ENCODE measurements at regions not wholly inside any gene's neighbourhood (a gene's known extent, or its start where the extent isn't known, plus 50 kb on each side); places are given as distances from the start of the nearest gene placed in this dataset.

DNA sequence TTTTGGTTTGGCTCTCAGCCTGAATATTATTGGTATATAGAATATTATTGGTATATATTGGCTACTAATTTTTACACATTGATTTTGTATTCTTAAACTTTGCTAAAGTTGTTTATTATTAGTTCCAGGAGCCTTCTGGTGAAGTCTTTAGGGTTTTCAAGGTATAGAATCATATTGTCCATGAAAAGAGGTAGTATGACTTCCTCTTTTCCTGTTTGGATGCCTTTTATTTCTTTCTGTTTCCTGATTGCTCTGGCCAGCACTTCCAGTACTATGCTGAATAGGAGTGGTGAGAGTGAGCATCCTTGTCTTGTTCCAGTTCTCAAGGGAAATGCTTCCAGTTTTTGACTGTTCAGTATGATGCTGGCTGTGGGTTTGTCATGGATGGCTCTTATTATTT, 107.3 kb upstream of the LIPC start:
- DNase-seq (ENCODE audit: low read depth in 2 of 3, low spot score in 1 of 3): no peak

DNA sequence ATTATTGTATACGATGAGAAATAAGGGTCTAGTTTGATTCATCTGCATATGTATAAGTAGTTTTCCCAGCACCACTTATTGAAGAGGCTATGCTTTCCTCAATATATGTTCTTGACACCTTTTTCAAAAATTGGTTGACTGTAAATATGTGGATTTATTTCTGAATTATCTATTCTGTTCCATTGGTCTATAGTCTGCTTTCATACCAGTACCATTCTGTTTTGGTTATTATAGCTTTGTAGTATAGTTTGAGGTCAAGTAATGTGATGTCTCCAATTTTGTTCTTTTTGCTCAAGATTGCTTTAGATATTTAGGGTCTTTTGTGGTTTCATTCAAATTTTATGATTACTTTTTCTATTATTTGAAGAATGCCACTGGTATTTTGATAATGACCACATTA, 103.8 kb upstream of the LIPC start:
- DNase-seq (ENCODE audit: low read depth in 2 of 3, low spot score in 1 of 3): no peak

DNA sequence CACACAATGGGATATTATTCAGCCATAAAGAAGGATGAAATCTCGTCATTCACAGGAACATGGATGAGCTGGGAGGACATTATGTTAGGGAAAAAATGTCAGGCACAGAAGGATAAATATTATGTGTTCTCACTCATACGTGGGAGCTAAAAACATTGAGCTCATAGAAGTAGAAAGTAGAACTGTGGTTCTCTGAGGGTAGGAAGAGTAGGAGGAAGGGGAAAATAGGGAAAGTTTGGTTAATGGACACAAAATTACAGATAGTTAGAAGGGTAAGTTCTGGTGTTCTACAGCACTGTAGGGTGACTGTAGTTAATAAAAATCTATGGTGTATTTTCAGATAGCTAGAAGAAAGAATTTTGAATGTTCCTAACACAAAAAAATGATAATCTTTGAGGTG, 102.6 kb upstream of the LIPC start:
- no peak for DNase-seq (ENCODE audit: low read depth in 2 of 3, low spot score in 1 of 3)

DNA sequence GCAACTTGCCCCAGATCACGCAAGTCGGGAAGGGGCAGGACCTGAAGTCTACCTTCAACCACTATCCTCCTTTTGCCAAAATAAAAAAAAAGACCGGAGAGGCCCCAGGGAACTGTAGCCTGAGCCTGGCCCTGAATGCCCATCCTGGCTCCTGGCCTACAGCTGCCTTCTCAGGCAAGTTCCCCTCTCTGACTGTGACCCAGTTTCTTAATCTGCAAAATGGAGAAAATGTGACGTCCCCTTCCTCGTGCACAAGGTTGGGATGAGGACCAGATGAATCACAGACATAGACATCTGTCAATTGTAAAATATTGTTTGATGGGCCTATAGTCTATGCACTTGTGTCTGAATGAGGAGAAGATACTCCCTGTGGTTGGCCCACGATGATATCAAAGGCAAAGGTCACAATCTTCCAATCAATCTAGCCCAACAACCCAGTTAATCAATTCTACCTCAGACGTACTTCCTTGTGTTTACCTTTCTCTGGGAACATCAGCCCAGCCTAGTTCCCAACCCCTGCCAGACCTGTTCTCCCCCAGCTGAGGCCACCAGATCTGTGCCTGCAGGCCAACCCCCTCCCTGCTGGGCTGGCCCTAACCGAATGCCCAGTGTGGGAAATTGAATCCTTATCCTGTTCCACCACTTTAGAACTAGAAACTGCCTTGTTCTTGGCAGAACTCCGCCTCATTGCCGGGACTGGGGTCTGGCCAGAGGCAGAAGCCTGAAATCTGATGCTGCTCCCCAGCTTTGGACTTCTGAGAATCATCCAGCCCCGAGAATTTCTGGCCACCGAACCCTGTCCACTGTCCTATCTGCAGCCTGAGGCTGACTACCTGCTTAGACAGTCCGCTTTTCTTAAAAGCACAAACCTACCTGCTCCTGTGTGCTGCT, 101.8 kb upstream of the LIPC start:
- no peak for DNase-seq (ENCODE audit: low read depth in 2 of 3, low spot score in 1 of 3)

DNA sequence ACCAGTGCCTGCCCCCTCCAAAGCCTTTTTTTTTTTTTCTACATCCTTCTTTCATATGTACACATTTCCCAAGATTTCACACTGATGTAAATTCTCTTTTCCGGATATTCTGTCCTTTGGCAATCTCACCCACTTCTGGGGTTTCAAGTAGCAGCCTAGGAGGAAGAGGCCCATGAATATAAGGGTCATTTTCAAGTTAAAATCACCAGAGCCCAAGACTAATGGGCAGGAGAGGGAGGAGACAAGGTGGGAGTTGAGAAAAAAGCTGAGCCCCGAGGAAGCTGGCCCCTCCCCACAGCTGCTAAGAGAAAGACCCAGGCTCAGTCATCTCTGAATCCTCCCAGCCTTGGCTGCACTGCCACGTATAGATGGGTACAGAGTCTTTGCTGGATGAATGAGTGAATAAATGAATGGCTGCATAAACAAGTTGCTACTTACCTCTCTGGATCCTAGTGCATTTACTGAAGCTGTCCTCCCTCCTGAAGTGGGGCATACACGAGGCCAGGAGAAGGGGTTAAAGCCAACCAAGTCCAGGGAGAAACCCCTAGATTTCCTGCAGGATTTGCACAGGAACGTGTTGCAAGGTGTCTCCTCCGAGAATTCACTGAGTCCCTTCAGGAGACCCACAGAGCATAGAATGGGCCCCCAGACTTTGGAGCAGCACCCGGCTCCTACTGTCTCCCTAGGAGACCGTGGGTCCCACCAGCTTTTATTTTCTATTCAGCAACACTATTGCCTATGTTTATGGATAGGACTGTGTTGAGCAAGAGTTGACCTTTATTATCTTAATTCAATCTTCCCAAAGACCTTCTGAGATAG, 100.8 kb upstream of the LIPC start:
- no peak for DNase-seq (ENCODE audit: low read depth in 2 of 3, low spot score in 1 of 3)

DNA sequence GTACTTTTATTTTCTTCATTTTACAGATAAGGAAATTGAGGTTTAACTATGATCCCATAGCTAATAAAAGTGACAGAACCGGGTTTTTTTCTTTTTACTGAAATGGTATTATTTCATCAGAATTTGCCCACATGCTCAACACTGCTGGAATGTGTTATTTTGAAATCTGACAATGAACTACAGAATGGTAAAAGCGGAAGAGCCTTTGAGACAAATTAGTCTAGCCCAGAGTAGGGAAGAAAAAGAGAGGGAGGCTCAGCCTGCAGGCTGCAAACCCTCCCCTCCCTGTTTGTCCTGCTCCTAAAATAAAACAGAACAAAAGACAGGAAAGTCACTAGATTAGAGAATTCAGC, 100.3 kb upstream of the LIPC start:
- DNase-seq (ENCODE audit: low read depth in 2 of 3, low spot score in 1 of 3): no peak

DNA sequence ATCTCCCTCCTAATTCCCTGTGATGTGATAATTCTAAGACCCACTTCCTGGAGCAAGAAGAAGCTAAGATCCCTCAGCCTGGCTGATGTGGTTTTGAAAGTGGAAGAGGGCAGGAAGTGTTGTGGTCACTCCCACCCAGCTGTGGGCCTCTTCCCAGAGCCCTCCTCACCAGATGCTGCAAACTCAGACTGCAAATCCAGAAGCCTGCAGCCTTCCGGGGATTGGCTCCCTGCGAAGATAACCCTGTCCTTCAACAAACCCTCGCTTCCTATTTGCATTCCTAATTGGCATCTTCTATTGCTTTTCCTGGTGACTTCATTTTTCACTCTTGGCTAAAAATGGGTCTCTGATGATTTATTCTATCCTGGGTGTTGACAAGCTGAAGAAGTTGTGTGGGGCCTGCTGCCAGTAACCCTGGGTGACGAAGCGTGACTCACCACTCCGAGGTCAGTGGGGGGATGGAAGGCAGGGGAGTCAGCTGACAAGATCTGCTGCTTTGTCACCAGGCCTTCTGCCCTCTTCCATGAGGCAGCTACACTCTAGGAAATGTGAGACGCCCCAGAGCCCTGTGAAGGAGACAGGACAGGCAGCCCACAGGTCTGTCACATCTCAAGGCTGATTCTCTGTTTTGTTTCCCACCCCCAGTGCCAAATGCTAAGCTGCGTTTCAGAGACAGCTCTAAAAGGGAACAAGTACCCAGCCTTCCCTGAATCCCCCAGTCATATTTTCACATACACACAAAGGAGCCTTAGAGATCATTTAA, 99.7 kb upstream of the LIPC start:
- peak; percentile 85 to 91 (median 89) for DNase-seq (ENCODE audit: low read depth in 2 of 3, low spot score in 1 of 3)

DNA sequence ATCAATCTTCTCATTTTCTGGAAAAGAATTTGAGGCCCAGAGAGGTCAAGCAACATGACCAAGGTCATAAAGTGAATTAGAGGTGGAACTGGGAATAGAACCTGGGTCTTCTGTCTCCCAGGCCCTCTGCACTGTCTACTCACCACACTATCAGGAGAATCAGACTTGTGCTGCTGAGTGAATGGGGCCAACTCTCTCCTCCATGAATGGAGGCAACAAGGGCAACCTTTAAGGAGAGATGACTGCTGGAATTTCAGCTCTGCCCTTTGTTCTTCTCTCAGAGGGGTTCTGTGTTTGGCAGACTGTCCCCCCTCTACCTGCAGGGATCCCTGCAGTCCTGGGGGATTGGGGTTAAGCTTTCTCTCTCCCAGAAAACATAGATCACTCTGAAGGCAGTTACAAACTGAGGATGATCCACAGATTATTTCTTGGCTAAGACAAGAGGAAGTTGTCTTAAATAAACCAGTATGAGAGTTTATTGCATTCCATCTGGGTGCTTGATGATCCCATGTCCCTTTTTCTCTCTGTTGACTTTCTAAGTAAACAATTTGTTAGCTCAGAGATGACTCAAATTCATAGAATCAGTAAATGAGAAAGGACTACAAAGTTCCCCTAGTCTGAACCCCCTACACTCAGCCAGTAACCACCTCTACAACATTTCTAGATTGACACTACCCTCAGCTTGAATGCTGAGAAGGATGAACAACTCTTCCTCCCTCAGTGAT, 99.0 kb upstream of the LIPC start:
- DNase-seq (ENCODE audit: low read depth in 2 of 3, low spot score in 1 of 3): no peak

DNA sequence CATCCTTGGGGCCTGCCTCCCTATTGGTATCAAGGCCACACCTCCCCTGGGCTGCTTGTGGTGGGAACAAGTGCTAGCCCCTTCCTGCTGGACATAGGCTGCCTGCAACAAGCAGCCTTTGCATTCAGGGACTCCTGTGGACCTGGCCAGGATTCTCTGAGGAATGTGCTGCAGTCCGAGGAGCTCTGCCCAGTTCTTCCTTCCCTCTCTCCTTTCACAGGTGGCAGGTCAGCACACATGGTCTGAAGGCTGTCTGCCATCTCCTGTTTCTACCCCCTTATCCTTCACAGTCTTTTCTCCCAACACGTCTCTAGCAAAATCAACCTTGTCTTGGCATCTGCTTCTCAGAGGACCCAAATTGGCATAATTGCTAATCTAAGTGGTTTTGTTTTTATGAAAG, 97.0 kb upstream of the LIPC start:
- no peak for DNase-seq (ENCODE audit: low read depth in 2 of 3, low spot score in 1 of 3)

DNA sequence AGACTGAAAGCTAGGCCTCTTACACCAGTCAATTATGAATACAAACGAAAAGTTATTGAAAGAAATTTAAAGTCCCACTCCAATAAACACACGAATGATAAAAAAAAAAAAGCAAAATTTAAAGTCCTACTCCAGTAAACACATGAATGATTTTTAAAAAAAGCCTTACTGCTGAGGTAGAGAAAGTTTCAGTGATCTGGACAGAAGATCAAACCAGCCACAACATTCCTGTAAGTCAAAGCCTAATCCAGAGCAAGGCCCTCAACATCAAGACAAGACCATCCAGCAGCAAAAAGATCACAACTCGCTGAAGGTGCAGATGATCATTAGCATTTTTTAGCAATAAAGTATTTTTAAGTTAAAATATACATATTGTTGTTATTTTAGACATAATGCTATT, 95.6 kb upstream of the LIPC start:
- no peak for DNase-seq (ENCODE audit: low read depth in 2 of 3, low spot score in 1 of 3)

DNA sequence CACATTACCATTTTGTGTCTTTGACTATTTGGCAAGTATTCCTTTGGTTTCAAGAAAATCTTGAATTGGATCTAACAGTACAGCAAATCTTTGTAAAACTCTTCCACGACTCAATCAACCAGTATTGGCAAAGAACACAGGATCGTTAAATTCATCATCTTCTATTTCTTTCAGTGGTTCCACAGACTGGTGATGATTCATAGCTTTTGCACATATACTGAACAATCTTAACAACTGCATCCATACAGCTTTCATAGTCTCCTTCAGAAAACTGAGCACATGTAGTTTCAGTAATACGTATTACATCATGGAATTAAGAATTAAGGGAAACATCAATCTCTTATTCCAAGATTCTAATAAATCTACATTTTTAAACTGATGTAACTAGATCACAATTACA, 91.6 kb upstream of the LIPC start:
- DNase-seq (ENCODE audit: low read depth in 2 of 3, low spot score in 1 of 3): no peak

DNA sequence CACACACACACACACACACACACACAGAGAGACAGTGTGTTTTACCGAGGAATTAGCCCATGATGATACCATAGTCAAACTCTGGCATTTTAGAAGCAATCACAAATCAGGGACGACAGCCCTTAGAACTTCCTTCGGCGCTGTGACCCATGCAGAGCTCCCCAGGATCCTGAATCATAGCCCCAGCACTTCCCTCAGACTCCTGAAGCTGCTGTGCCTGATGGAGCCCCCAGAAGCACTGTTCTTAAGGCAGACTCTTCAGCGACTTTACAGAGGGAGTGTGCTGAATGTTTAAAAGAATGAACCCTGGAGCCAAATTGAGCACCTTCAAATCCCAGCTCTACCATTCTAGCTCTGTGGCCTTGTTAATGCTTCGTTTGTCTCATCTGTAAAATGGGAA, 89.3 kb upstream of the LIPC start:
- no peak for DNase-seq (ENCODE audit: low read depth in 2 of 3, low spot score in 1 of 3)

DNA sequence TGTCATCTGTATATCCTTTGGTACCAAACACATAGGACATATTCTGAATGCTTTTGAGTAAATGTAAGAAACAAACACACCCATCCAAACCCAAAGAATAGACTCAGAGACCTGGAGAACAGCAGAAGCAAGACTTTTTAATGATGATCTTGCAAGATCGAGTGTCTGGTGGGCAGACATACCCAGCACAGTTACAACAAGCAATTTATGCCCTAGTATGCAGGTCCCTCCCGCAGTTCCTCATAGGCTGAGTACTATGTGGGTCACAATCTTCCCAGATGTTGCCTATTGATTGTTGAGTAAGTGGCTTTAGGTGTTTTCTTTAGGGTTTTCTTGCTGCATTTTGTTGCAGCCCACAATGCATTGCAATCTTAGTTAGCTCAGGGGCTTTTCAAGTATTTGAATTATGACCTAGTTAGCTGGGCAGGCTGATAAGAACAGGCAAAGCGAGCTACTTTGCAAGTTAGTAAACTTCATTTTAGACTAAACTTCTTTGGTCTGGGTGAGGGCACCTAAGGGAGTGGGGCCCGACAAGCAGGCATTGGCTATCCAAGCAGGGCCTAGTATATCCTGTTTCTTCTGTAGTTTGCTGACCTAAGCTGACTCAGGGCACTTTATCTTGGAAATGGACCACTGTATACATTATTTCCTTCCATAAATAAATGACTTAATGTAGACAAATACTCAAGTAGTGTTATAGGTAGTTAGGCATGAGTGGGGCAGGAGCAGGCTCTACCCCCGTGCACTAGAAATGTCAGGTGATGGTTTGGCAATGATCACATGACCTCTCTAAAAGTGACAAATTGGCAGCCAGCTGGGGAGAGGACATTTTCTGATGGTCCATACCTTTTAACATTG, 87.3 kb upstream of the LIPC start:
- DNase-seq (ENCODE audit: low read depth in 2 of 3, low spot score in 1 of 3): no peak

DNA sequence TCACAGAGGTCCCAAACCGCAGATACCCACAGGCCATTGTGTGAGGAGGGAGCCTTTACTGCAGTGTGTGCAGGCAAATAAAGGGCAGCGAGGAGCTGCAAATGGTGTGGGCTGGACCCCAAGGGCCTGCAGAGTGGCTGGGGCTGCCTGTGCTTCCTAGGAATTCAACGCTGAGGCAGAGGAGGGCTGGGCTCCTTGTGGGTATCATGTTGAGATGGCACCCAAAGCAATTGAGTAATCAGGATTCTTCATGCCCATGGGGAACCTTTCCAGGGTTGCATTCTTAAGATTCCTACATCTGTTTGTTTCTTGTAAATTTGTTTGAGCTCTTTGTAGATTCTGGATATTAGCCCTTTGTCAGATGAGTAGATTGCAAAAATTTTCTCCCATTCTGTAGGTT, 85.4 kb upstream of the LIPC start:
- no peak for DNase-seq (ENCODE audit: low read depth in 2 of 3, low spot score in 1 of 3)

DNA sequence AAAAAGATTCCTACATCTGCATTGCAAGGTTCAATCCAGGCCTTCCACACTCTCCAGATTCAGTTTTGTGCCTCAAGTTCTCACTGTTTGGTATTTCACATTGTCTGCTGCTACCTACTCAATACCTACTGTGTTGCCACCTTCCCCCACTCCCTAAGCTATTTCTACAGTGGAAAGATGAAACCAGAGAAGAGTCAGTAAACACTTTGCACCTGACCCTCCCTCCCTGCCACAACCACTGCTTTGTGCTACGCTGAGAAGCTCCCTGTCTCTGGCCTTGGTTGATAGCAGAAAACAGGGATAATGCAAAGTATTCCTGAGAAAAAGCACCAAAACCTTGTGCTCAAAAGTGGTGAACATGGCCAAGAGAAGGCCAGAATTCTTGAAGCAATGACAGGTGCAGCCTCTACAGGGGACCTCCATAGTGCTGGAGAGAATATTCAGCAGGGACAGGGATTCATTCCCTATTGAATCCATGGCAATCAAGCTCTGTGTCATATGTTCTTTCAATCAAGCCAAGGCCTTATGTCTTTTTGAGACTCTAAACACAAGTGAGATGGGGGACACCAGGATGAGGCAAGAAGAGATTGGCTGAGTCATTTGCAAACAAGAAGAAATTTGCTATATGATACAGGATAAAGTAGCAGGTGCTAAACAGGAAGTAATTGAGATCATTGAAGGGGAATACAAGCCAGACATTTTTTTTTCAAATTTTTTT, 83.5 kb upstream of the LIPC start:
- no peak for DNase-seq (ENCODE audit: low read depth in 2 of 3, low spot score in 1 of 3)

DNA sequence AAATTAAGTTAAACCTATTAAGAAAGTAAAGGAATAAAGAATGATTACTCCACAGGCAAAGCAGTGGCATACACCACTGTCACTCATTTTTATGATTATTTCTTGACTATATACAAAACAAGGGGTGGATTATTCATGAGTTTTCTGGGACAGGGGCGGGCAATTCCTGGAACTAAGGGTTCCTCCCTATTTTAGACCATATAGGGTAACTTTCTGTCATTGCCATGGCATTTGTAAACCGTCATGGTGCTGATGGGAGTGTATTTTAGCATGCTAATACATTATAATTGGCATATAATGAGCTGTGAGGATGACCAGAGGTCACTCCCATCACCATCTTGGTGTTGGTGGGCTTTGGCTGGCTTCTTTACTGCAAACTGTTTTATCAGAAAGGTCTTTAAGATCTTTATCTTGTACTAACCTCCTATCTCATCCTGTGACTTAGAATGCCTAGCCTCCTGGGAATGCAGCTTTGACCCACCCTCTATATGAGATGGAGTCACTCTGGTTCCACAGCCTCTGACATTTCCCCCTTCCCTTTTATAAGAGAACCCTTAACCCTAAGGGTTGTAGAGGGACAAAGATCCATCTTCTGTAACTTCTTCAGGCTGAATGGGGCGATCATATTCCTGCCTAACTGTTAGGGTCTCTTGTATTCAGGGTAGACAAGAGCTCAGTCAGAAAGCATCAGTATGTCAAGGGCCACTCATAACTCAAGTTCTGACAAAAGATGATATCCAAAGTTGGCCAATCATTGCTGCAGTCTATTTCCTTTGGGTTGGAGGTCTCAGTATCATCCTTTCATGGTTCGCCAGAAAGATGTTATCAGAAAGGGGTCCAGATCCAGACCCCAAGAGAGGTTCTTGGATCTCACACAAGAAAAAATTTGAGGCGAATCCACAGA, 79.5 kb upstream of the LIPC start:
- no peak for DNase-seq (ENCODE audit: low read depth in 2 of 3, low spot score in 1 of 3)

DNA sequence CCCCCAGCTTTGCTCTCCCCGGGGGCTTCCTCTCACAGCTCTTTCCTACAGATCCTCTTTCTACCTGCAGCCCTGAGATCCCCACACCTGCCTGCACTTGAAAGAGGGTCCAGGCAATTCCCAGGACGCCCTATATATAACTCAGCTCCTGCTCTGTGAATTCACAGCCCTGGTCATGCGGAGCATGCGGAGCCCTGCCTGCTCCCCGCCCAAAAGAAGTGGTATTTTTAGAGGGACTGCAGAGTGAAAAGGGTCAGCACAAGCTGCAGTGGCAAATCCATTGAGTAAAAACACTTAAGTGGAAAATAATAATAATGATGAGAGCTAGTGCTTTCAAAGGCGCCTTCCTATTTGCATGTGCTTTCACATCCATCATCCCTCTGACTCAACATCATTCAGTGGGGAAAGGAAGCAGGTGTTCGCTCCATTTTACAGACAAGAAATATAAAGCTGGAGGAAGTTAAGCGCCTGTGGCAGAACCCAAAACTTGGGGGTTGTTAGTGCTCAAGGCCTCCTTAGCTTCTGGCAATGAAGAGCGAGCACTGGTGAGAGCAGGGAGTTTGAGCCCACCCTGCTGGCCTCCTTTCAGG, 76.3 kb upstream of the LIPC start:
- DNase-seq (ENCODE audit: low read depth in 2 of 3, low spot score in 1 of 3): no peak

DNA sequence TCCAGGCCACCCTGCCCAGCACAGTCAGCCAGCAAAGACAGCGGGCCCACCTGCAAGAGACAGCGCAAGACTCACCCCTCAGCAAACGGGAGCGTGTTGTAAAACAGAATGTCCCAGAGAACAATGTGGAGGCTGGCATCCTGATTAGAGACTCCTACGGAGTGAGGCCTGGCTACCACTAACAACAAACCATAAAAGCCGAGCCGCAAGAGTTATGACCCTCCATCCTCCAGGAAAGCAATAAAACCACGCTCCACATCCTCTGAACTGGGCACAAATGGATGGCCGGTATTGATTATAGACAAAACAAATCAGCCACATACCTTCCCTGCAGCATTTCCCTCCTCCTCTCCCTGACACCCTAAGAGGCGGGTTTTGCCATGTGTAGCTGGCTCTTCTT, 75.8 kb upstream of the LIPC start:
- DNase-seq (ENCODE audit: low read depth in 2 of 3, low spot score in 1 of 3): no peak

Measured in stimulated activated CD4-positive, alpha-beta T cell treated with anti-CD3 and anti-CD28 coated beads, Interleukin-12 subunit alpha, Interleukin-12 subunit beta, amount 100 ng/mL, for 48 hours (primary cell).